Psoas muscle (tissue), 7 donors: ENCODE measurements at regions not wholly inside any gene's neighbourhood (a gene's known extent, or its start where the extent isn't known, plus 50 kb on each side); places are given as distances from the start of the nearest gene placed in this dataset.

ENCODE experiments used
- ATAC-seq, 4 donors: fragments of 200-7000 bp; cut with Tn5 transposase; one replicate each; pipeline ENCODE4 v1.9.1; 2020; ENCODE audit warnings: moderate library complexity in 3 of 4, mild to moderate bottlenecking in 2 of 4
- DNase-seq, 2 donors: peaks; one replicate each; pipeline ENCODE4 v3.0.0-alpha.2; 2020
- H3K27ac ChIP-seq: fragments of 200-600 bp; one replicate; pipeline ENCODE4 v1.8.0; 2022
- H3K27me3 ChIP-seq, 3 donors: fragments of 200-600 bp in 1 of 3; one replicate each; pipeline versions ENCODE4 v1.6.1 to v1.8.0; 2013 to 2022; ENCODE audit warnings: low read length in 2 of 3, mild to moderate bottlenecking in 2 of 3, moderate library complexity in 1 of 3; ENCODE audit not compliant: insufficient read depth in 3 of 3
- H3K36me3 ChIP-seq, 2 donors: fragments of 200-600 bp in 1 of 2; one replicate each; pipeline versions ENCODE4 v1.6.1 to v1.8.0; 2013 to 2022; ENCODE audit warnings: low read depth in 1 of 2, mild to moderate bottlenecking in 1 of 2, moderate library complexity in 1 of 2; ENCODE audit not compliant: insufficient read depth in 1 of 2
- H3K4me1 ChIP-seq: fragments of 200-600 bp; one replicate; pipeline ENCODE4 v1.8.0; 2022
- H3K4me3 ChIP-seq: fragments of 200-600 bp; one replicate; pipeline ENCODE4 v1.8.0; 2022; ENCODE audit warnings: mild to moderate bottlenecking
- H3K9me3 ChIP-seq: fragments of 200-600 bp; one replicate; pipeline ENCODE4 v1.8.0; 2022
- CTCF ChIP-seq: fragments of 200-600 bp; IDR thresholded peaks from one replicate; pipeline ENCODE4 v1.8.0; 2022; ENCODE audit warnings: antibody characterized with exemption
- WGBS, 3 donors: extraction: QIAGEN DNeasy Blood & Tissue Kit; methylation state at CpG; one replicate each; pipeline versions ENCODE4 v1.1.6 to v1.1.7; 2013; 5-methylcytosine and 5-hydroxymethylcytosine counted together
- intact Hi-C, 2 donors: fragments of 100-400 bp; cut with DNase I; formaldehyde crosslinking; loops; one replicate each; pipeline versions ENCODE4 v1.11.0 to v1.14.2; 2022
- donor health status: healthy with polysubstance abuse.
- donor health status: DM: no; HTN: no; CAD: no; lungs with moderate emphysema.
- donor health status: Bipolar disorder and iron deficiency.
- donor health status: healthy.
- donor health status: DM: yes; HTN: yes; CAD: no.
- donor health status: DM: no; HTN: no; CAD: no.
- donor health status: DM: yes; HTN: yes; CAD: no.

DNA sequence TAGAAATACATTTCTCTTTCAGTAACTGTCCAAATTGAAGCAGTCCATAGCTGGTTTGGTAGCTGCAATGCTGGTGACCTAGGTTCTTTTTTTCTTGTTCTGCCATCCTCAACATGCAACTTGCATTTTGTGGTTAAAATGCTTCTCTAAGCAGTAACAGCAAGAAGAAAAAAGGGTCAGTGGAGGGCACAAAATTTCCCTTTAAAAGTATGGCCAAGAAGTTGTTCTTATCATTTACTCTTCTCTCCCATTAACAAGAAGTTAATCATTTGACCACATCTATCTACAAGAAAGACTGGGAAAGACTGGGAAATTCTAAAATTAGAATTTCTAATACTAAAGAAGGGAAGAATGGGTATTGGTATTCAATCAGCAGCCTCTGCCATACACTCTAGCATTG is 569.9 kb downstream of the CPS1 start:
- DNase-seq (no peak), ATAC-seq (no peak)
- no peak for TF ChIP-seq CTCF
- no peak overlapping the region for H3K4me3 ChIP-seq
- H3K36me3 ChIP-seq, result no peaks in the 10 kb centered on the region
- H3K4me1 ChIP-seq, result no peaks in the 10 kb centered on the region
- intact Hi-C loops, result no loop called here
- no peak overlapping the region for H3K27ac ChIP-seq
- no peaks in the 10 kb centered on the region for H3K27me3 ChIP-seq
- no peaks in the 10 kb centered on the region for H3K9me3 ChIP-seq

GRCh38 chr2:211127501-211127900 is 571.1 kb downstream of the CPS1 start:
- intact Hi-C loops, result no loop called here

DNA sequence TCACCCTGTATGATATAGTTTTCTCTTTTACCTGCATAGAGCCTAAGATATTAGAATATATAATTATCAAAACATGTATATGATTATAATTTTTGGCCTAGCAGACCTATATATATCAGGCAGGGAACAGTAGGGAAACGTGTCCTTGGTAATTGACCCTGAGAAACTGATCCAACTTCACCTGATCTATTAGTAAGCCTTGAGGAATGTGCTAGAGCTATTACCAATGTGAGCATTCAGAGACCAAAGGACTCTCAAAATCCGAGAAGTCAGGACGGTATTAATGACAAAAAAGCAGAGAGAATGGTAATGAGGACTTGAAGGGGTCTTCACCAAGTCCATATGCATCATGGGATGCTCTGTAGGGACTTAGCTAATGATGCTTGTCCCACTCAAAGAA is 571.9 kb downstream of the CPS1 start:
- TF ChIP-seq CTCF, result no peak
- H3K27me3 ChIP-seq, result no peaks in the 10 kb centered on the region
- no peaks in the 10 kb centered on the region for H3K36me3 ChIP-seq
- H3K4me3 ChIP-seq, result no peak overlapping the region
- intact Hi-C loops, result no loop called here
- no peaks in the 10 kb centered on the region for H3K9me3 ChIP-seq
- H3K4me1 ChIP-seq, result no peaks in the 10 kb centered on the region
- DNase-seq, result no peak
- 53 to 67% (median 59%) methylated on average over 3 of the region's 3 CpGs for WGBS, 3 donors
- H3K27ac ChIP-seq, result no peak overlapping the region
- no peak for ATAC-seq

More at GRCh38 chr2:211127501-211127900, 571.1 kb downstream of the CPS1 start:
- no peaks in the 10 kb centered on the region for H3K9me3 ChIP-seq
- WGBS, 3 donors, result 64 to 90% (median 78%) methylated on average over 2 of the region's 2 CpGs
- DNase-seq (no peak), ATAC-seq (no peak)
- H3K27ac ChIP-seq, result no peak overlapping the region
- H3K36me3 ChIP-seq, result no peaks in the 10 kb centered on the region
- TF ChIP-seq CTCF, result no peak
- no peak overlapping the region for H3K4me3 ChIP-seq
- no peaks in the 10 kb centered on the region for H3K4me1 ChIP-seq
- no peaks in the 10 kb centered on the region for H3K27me3 ChIP-seq

DNA sequence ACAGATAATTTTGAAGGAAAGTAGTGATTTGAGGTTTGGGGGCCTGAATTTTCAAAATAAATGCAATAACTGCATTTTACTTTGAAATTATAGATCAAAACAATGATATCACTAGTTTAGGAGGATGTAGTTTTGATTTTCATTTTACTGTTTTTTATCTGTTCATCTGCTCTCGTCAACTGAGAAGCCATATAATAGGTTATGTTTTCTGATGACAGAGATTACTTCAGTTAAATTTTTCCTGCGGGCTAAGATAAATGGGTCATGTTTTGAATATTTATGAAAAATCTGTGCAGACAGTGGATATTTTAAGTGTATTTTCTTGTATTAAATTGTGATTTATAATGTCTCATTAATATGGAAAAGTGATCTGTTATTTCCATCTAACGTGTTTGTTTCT is 573.4 kb downstream of the CPS1 start:
- intact Hi-C loops, result no loop called here
- Histone ChIP-seq H3K4me3 (no peak overlapping the region), H3K27me3 (no peaks in the 10 kb centered on the region), H3K4me1 (no peaks in the 10 kb centered on the region), H3K27ac (no peak overlapping the region), H3K9me3 (no peaks in the 10 kb centered on the region), H3K36me3 (no peaks in the 10 kb centered on the region)
- no peak for TF ChIP-seq CTCF
- no peak for DNase-seq
- no peak for ATAC-seq
- WGBS, 3 donors, result 71 to 85% (median 74%) methylated on average over 3 of the region's 3 CpGs

GRCh38 chr2:211132046-211132445 is 575.6 kb downstream of the CPS1 start:
- no peak for ATAC-seq
- no peaks in the 10 kb centered on the region for H3K9me3 ChIP-seq
- DNase-seq, result no peak
- TF ChIP-seq CTCF, result no peak
- WGBS, 3 donors, result 45 to 73% (median 57%) methylated on average over 2 of the region's 2 CpGs
- no peaks in the 10 kb centered on the region for H3K36me3 ChIP-seq
- H3K4me3 ChIP-seq, result no peak overlapping the region
- no peaks in the 10 kb centered on the region for H3K27me3 ChIP-seq
- H3K4me1 ChIP-seq, result no peaks in the 10 kb centered on the region
- intact Hi-C loops, result no loop called here
- H3K27ac ChIP-seq, result no peak overlapping the region
